Kidney epithelial cell (primary cell): ENCODE measurements at regions not wholly inside any gene's neighbourhood (a gene's known extent, or its start where the extent isn't known, plus 50 kb on each side); places are given as distances from the start of the nearest gene placed in this dataset.
A peak's percentile ranks its signal among the peaks of the same experiment; 100 is the strongest.

Experiments used
- DNase-seq: peaks from one replicate; pipeline ENCODE4 v3.0.0-alpha.2; 2010; ENCODE audit warnings: low read depth
- H3K27me3 ChIP-seq: 2 replicates; pipeline ENCODE4 v1.6.0; 2011; ENCODE audit warnings: low read length; ENCODE audit not compliant: control insufficient read depth, insufficient read depth
- H3K36me3 ChIP-seq: 2 replicates; pipeline ENCODE4 v1.5.1; 2011; ENCODE audit warnings: low read length; ENCODE audit not compliant: control insufficient read depth, insufficient read depth
- H3K4me3 ChIP-seq: 2 replicates; pipeline ENCODE4 v1.5.1; 2011; ENCODE audit warnings: low read depth, mild to moderate bottlenecking, control low read depth, low read length
- CTCF ChIP-seq: IDR thresholded peaks from 2 replicates; pipeline ENCODE4 v1.5.1; 2011; ENCODE audit warnings: mild to moderate bottlenecking, moderate library complexity, low read length, control low read depth, inconsistent platforms; ENCODE audit not compliant: insufficient read depth, poor library complexity, severe bottlenecking

DNA sequence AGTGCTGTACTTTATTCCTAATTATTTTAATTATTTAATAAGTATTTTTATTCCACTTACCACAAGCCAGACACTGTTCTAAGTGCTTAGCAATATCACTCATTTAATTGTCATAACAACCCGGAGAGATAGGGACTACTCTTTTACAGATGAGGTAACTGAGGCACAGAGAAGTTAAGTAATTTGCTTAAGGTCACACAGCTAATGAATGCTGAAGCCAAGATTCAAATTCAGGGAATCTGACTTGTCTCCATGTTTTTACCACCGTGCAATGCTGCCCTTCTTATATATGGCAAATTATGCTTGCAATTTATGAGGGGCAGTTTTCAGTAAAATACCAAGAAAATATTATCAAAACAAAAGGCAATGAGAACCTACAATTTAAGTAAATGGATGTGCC, 168.4 kb upstream of the KIF2A start:
- no peak for DNase-seq
- TF ChIP-seq CTCF, result no peak
- H3K27me3 ChIP-seq, result no peaks in the 10 kb centered on the region
- no peak overlapping the region for H3K4me3 ChIP-seq
- H3K36me3 ChIP-seq, result no peaks in the 10 kb centered on the region

GRCh38 chr5:62138607-62139006, 167.4 kb upstream of the KIF2A start:
- no peak overlapping the region for H3K4me3 ChIP-seq
- H3K27me3 ChIP-seq, result no peaks in the 10 kb centered on the region
- no peak for DNase-seq
- TF ChIP-seq CTCF, result no peak
- H3K36me3 ChIP-seq, result no peaks in the 10 kb centered on the region

- TF ChIP-seq CTCF, result no peak
- Histone ChIP-seq H3K36me3 (no peaks in the 10 kb centered on the region), H3K27me3 (no peaks in the 10 kb centered on the region), H3K4me3 (no peak overlapping the region)
- no peak for DNase-seq
Measured at GRCh38 chr5:62139741-62140140, 166.3 kb upstream of the KIF2A start.

- DNase-seq, result no peak
- Histone ChIP-seq H3K36me3 (no peaks in the 10 kb centered on the region), H3K27me3 (no peaks in the 10 kb centered on the region), H3K4me3 (no peak overlapping the region)
- no peak for TF ChIP-seq CTCF
Measured at GRCh38 chr5:62142351-62142750, 163.7 kb upstream of the KIF2A start.

- Histone ChIP-seq H3K4me3 (no peak overlapping the region), H3K36me3 (no peaks in the 10 kb centered on the region), H3K27me3 (no peaks in the 10 kb centered on the region)
- DNase-seq, result no peak
- TF ChIP-seq CTCF, result peak; percentile 60
Measured at GRCh38 chr5:62143268-62144229, 162.5 kb upstream of the KIF2A start.

- H3K4me3 ChIP-seq, result no peak overlapping the region
- no peaks in the 10 kb centered on the region for H3K27me3 ChIP-seq
- no peak for DNase-seq
- no peaks in the 10 kb centered on the region for H3K36me3 ChIP-seq
- TF ChIP-seq CTCF, result no peak
Measured at GRCh38 chr5:62144401-62145022, 161.5 kb upstream of the KIF2A start.
